HEK293 (cell line): ENCODE measurements at regions not wholly inside any gene's neighbourhood (a gene's known extent, or its start where the extent isn't known, plus 50 kb on each side); places are given as distances from the start of the nearest gene placed in this dataset.

Source experiments
- CTCF ChIA-PET: fragments of 350-600 bp; formaldehyde crosslinking; extraction: SDS; loops from one replicate; lab custom pipeline; 2021; ENCODE audit warnings: antibody characterized with exemption; lab: Yijun Ruan, JAX
- POLR2A ChIA-PET: fragments of 300-600 bp; formaldehyde crosslinking; extraction: SDS; loops from one replicate; lab custom pipeline; 2020; ENCODE audit warnings: antibody characterized with exemption, inconsistent platforms; lab: Yijun Ruan, JAX
- H3K27ac ChIP-seq: fragments of 200-500 bp; sonication (Bioruptor generic); 2 replicates; pipeline ENCODE4 v1.5.1; 2014; ENCODE audit warnings: low read depth, low read length, control low read depth, inconsistent platforms; ENCODE audit errors: extremely low read depth
- H3K36me3 ChIP-seq, 2 experiments: fragments of 200-500 bp in 1 of 2; sonication (Bioruptor generic) in 1 of 2; 1 replicate in 1 of 2; 2 replicates in 1 of 2; pipeline ENCODE4 v1.5.1; 2014 to 2017; ENCODE audit warnings: inconsistent platforms in 2 of 2, low read length in 2 of 2; ENCODE audit not compliant: control insufficient read depth in 2 of 2, insufficient read depth in 1 of 2
- H3K4me1 ChIP-seq: fragments of 200-500 bp; sonication (Bioruptor generic); 2 replicates; pipeline ENCODE4 v1.5.1; 2014; ENCODE audit warnings: mild to moderate bottlenecking, low read length, inconsistent platforms; ENCODE audit not compliant: control insufficient read depth, insufficient read depth
- H3K4me3 ChIP-seq: 2 replicates; pipeline ENCODE4 v1.5.1; 2011; ENCODE audit warnings: low read depth, mild to moderate bottlenecking, control low read depth, low read length, moderate library complexity
- H3K9me3 ChIP-seq: fragments of 200-500 bp; sonication (Bioruptor generic); 2 replicates; pipeline ENCODE4 v1.5.1; 2014; ENCODE audit warnings: low read depth, low read length, inconsistent platforms; ENCODE audit not compliant: control insufficient read depth, insufficient read depth
- FEZF1 ChIP-seq: fragments of 450-650 bp; formaldehyde crosslinking; IDR thresholded peaks from 2 replicates; pipeline ENCODE4 v1.5.1; 2016; ENCODE audit warnings: missing biosample characterization, missing genetic modification characterization
- HOXD13 ChIP-seq: sonication (generic); formaldehyde crosslinking; IDR thresholded peaks from 2 replicates; pipeline ENCODE4 v1.8.0; 2022; ENCODE audit warnings: missing genetic modification reagents, borderline replicate concordance
- KLF17 ChIP-seq: fragments of 450-650 bp; formaldehyde crosslinking; IDR thresholded peaks from 2 replicates; pipeline ENCODE4 v1.5.1; 2016; ENCODE audit warnings: missing biosample characterization, missing genetic modification characterization
- KLF9 ChIP-seq: fragments of 450-650 bp; formaldehyde crosslinking; IDR thresholded peaks from 2 replicates; pipeline ENCODE4 v1.5.1; 2016; ENCODE audit warnings: missing biosample characterization, missing genetic modification characterization, low read depth
- RBAK ChIP-seq: fragments of 450-650 bp; formaldehyde crosslinking; IDR thresholded peaks from 2 replicates; pipeline ENCODE4 v1.5.1; 2016; ENCODE audit warnings: missing biosample characterization, missing genetic modification characterization
- ZEB2 ChIP-seq: fragments of 450-650 bp; formaldehyde crosslinking; IDR thresholded peaks from 2 replicates; pipeline ENCODE4 v1.5.1; 2016; ENCODE audit warnings: missing biosample characterization, missing genetic modification characterization
- ZFP37 ChIP-seq: fragments of 450-650 bp; formaldehyde crosslinking; IDR thresholded peaks from 2 replicates; pipeline ENCODE4 v1.5.1; 2016; ENCODE audit warnings: missing biosample characterization, missing genetic modification characterization
- ZNF133 ChIP-seq: fragments of 450-650 bp; formaldehyde crosslinking; IDR thresholded peaks from 2 replicates; pipeline ENCODE4 v1.5.1; 2016; ENCODE audit warnings: missing biosample characterization, missing genetic modification characterization
- ZNF146 ChIP-seq: fragments of 450-650 bp; formaldehyde crosslinking; IDR thresholded peaks from 2 replicates; pipeline ENCODE4 v1.5.1; 2016; ENCODE audit warnings: missing biosample characterization, missing genetic modification characterization
- ZNF280D ChIP-seq: fragments of 450-650 bp; formaldehyde crosslinking; IDR thresholded peaks from 2 replicates; pipeline ENCODE4 v1.5.1; 2016; ENCODE audit warnings: missing biosample characterization, missing genetic modification characterization
- ZNF398 ChIP-seq: fragments of 450-650 bp; formaldehyde crosslinking; IDR thresholded peaks from 2 replicates; pipeline ENCODE4 v1.5.1; 2017; ENCODE audit warnings: missing biosample characterization, missing genetic modification characterization
- ZNF433 ChIP-seq: fragments of 450-650 bp; formaldehyde crosslinking; IDR thresholded peaks from 2 replicates; pipeline ENCODE4 v1.5.1; 2016; ENCODE audit warnings: missing biosample characterization, missing genetic modification characterization, low read depth
- ZNF449 ChIP-seq: fragments of 450-650 bp; formaldehyde crosslinking; IDR thresholded peaks from 2 replicates; pipeline ENCODE4 v1.5.1; 2017; ENCODE audit warnings: missing biosample characterization, mild to moderate bottlenecking, missing genetic modification characterization, moderate library complexity
- ZNF544 ChIP-seq: fragments of 450-650 bp; formaldehyde crosslinking; IDR thresholded peaks from 2 replicates; pipeline ENCODE4 v1.5.0; 2017; ENCODE audit warnings: missing biosample characterization, missing genetic modification characterization
- ZNF560 ChIP-seq: fragments of 450-650 bp; formaldehyde crosslinking; IDR thresholded peaks from 2 replicates; pipeline ENCODE4 v1.5.1; 2017; ENCODE audit warnings: missing biosample characterization, missing genetic modification characterization, borderline replicate concordance
- ZNF623 ChIP-seq: fragments of 450-650 bp; formaldehyde crosslinking; IDR thresholded peaks from 2 replicates; pipeline ENCODE4 v1.5.1; 2016; ENCODE audit warnings: missing biosample characterization, missing genetic modification characterization
- ZNF658 ChIP-seq: fragments of 450-650 bp; formaldehyde crosslinking; IDR thresholded peaks from 2 replicates; pipeline ENCODE4; 2016; ENCODE audit warnings: missing biosample characterization, missing genetic modification characterization
- ZNF843 ChIP-seq: fragments of 450-650 bp; formaldehyde crosslinking; IDR thresholded peaks from 2 replicates; pipeline ENCODE4 v1.5.1; 2016; ENCODE audit warnings: missing biosample characterization, missing genetic modification characterization

- no peaks in the 10 kb centered on the region for H3K36me3 ChIP-seq
- no peak overlapping the region for H3K27ac ChIP-seq
- H3K9me3 ChIP-seq: peaks cover 2% of the 10 kb centered on the region; the same call in 1 of the 2 replicates
- no peaks in the 10 kb centered on the region for H3K4me1 ChIP-seq
- ChIA-PET CTCF (interaction anchor here (1.0 kb wide), 1 partner anchor 33 kb away, joined by 3 read pairs; no protein-coding TSS in a partner anchor), POLR2A (no interaction called here)
- no peak for TF ChIP-seq FEZF1 (tag by site-specific recombination)
- TF ChIP-seq ZEB2: no peak
- no peak for TF ChIP-seq ZFP37 (tag by site-specific recombination)
- TF ChIP-seq ZNF433 (tag by site-specific recombination): no peak
- no peak for TF ChIP-seq HOXD13 (CRISPR knock-in tag)
- TF ChIP-seq ZNF560 (tag by site-specific recombination): no peak
- no peak for TF ChIP-seq RBAK (tag by site-specific recombination)
- TF ChIP-seq KLF17 (tag by site-specific recombination): no peak
- TF ChIP-seq ZNF658 (tag by site-specific recombination): no peak
- no peak for TF ChIP-seq KLF9
- TF ChIP-seq ZNF398 (tag by site-specific recombination): no peak
- TF ChIP-seq ZNF843 (tag by site-specific recombination): no peak
- H3K4me3 ChIP-seq: no peak overlapping the region
Measured at GRCh38 chr6:1461207-1461606, 71.8 kb downstream of the FOXF2 start.

- CTCF ChIA-PET: interaction anchor here (0.9 to 1.0 kb wide), 2 partner anchors 15 to 34 kb away, joined by 3 read pairs; no protein-coding TSS in a partner anchor
- Histone ChIP-seq H3K4me1 (no peaks in the 10 kb centered on the region), H3K27ac (no peak overlapping the region), H3K4me3 (no peak overlapping the region), H3K9me3 (peaks cover 2% of the 10 kb centered on the region; the same call in 1 of the 2 replicates), H3K36me3 (no peaks in the 10 kb centered on the region)
- TF ChIP-seq ZNF449 (tag by site-specific recombination): no peak
- no peak for TF ChIP-seq ZNF623 (tag by site-specific recombination)
- TF ChIP-seq ZNF280D (tag by site-specific recombination): no peak
- TF ChIP-seq ZNF544 (tag by site-specific recombination): no peak
- TF ChIP-seq ZNF133 (tag by site-specific recombination): no peak
- TF ChIP-seq ZNF146 (tag by site-specific recombination): no peak
- POLR2A ChIA-PET: no interaction called here
Measured at GRCh38 chr6:1461736-1462135, 72.4 kb downstream of the FOXF2 start.
